NOMO-1 treated with DMSO at 0.1 percent for 48 hours (cell line): ENCODE measurements at regions not wholly inside any gene's neighbourhood (a gene's known extent, or its start where the extent isn't known, plus 50 kb on each side); places are given as distances from the start of the nearest gene placed in this dataset.

Source experiments
- DNase-seq: peaks from one replicate; lab custom pipeline; 2025; ENCODE audit not compliant: unreplicated experiment; lab: John Stamatoyannopoulos, UW

GRCh38 chr2:16303761-16304160 lies 361.9 kb downstream of the CYRIA start:
- no peak for DNase-seq

- no peak for DNase-seq
Observed at GRCh38 chr2:16303273-16303577, 362.4 kb downstream of the CYRIA start.

GRCh38 chr2:16302431-16303272 lies 362.3 kb downstream of the MYCN start:
- DNase-seq = no peak

GRCh38 chr2:16301961-16302360 lies 361.6 kb downstream of the MYCN start:
- no peak for DNase-seq

GRCh38 chr2:16298866-16299265 lies 358.5 kb downstream of the MYCN start:
- DNase-seq = no peak

- no peak for DNase-seq
Observed at GRCh38 chr2:16296331-16297250, 356.2 kb downstream of the MYCN start.

GRCh38 chr2:16296038-16296290 lies 355.6 kb downstream of the MYCN start:
- DNase-seq = no peak

- no peak for DNase-seq
Observed at GRCh38 chr2:16294791-16295190, 354.4 kb downstream of the MYCN start.

GRCh38 chr2:16293871-16294270 lies 353.5 kb downstream of the MYCN start:
- no peak for DNase-seq

- DNase-seq = no peak
Observed at GRCh38 chr2:16293398-16293797, 353.0 kb downstream of the MYCN start.

- DNase-seq = no peak
Observed at GRCh38 chr2:16291731-16292550, 351.6 kb downstream of the MYCN start.

- DNase-seq = no peak
Observed at GRCh38 chr2:16291226-16291625, 350.9 kb downstream of the MYCN start.

GRCh38 chr2:16290311-16291020 lies 350.1 kb downstream of the MYCN start:
- no peak for DNase-seq

GRCh38 chr2:16288371-16289112 lies 348.2 kb downstream of the MYCN start:
- no peak for DNase-seq

GRCh38 chr2:16287831-16288230 lies 347.5 kb downstream of the MYCN start:
- DNase-seq = no peak

- DNase-seq = no peak
Observed at GRCh38 chr2:16287281-16287680, 346.9 kb downstream of the MYCN start.

GRCh38 chr2:16285813-16286510 lies 345.6 kb downstream of the MYCN start:
- DNase-seq = no peak

GRCh38 chr2:16284941-16285625 lies 344.7 kb downstream of the MYCN start:
- DNase-seq = no peak
